Neural cell (in vitro differentiated cells): ENCODE measurements at regions not wholly inside any gene's neighbourhood (a gene's known extent, or its start where the extent isn't known, plus 50 kb on each side); places are given as distances from the start of the nearest gene placed in this dataset.

ENCODE experiments used
- H2AFZ ChIP-seq: fragments of 200-600, 300-800 bp; sonication (generic), shearing (Covaris generic); 2 replicates; pipeline ENCODE4 v1.6.0; 2014; ENCODE audit warnings: low read depth, mild to moderate bottlenecking, antibody characterized with exemption, low read length, moderate library complexity
- H3F3A ChIP-seq: fragments of 200-600 bp; shearing (Covaris generic); 2 replicates; pipeline ENCODE4 v1.6.1; 2016; ENCODE audit warnings: mild to moderate bottlenecking, moderate library complexity, mixed read lengths, antibody characterized with exemption, low read length; ENCODE audit not compliant: insufficient read depth, poor library complexity, severe bottlenecking
- H3K27ac ChIP-seq: fragments of 200-600, 300-800 bp; sonication (generic), shearing (Covaris generic); 2 replicates; pipeline ENCODE4 v1.5.1; 2014; ENCODE audit warnings: mild to moderate bottlenecking, low read length, moderate library complexity
- H3K27me3 ChIP-seq: fragments of 300-800, 200-600 bp; sonication (generic), shearing (Covaris generic); 2 replicates; pipeline ENCODE4 v1.6.0; 2014; ENCODE audit warnings: mild to moderate bottlenecking, low read depth, low read length, moderate library complexity; ENCODE audit not compliant: insufficient read depth
- H3K36me3 ChIP-seq: fragments of 300-800, 200-600 bp; sonication (generic), shearing (Covaris generic); 2 replicates; pipeline ENCODE4 v1.5.1; 2014; ENCODE audit warnings: mild to moderate bottlenecking, antibody characterized with exemption, low read length, moderate library complexity; ENCODE audit not compliant: insufficient read depth
- H3K4me2 ChIP-seq: fragments of 300-800, 200-600 bp; sonication (generic), shearing (Covaris generic); 2 replicates; pipeline ENCODE4 v1.6.0; 2014; ENCODE audit warnings: mild to moderate bottlenecking, low read length
- H3K4me3 ChIP-seq: fragments of 300-800, 200-600 bp; sonication (generic), shearing (Covaris generic); 2 replicates; pipeline ENCODE4 v1.5.1; 2014; ENCODE audit warnings: mild to moderate bottlenecking, low read length, moderate library complexity
- H3K79me2 ChIP-seq: fragments of 200-600 bp; shearing (Covaris generic); replicated peaks from 2 replicates; pipeline ENCODE4 v1.6.0; 2014; ENCODE audit warnings: mild to moderate bottlenecking, low read length, moderate library complexity; ENCODE audit not compliant: insufficient read depth
- H3K9ac ChIP-seq: fragments of 300-800, 200-600 bp; sonication (generic), shearing (Covaris generic); 2 replicates; pipeline ENCODE4 v1.6.1; 2016; ENCODE audit warnings: mild to moderate bottlenecking, low read length, mixed read lengths
- H3K9me2 ChIP-seq: fragments of 200-600 bp; shearing (Covaris generic); 2 replicates; pipeline ENCODE4 v1.6.1; 2016; ENCODE audit warnings: mild to moderate bottlenecking, low read length, mixed read lengths; ENCODE audit not compliant: insufficient read depth
- H3K9me3 ChIP-seq: fragments of 200-600, 300-800 bp; sonication (generic), shearing (Covaris generic); 2 replicates; pipeline ENCODE4 v1.6.1; 2016; ENCODE audit warnings: mild to moderate bottlenecking, mixed run types, low read length, moderate library complexity, mixed read lengths
- H4K20me1 ChIP-seq: fragments of 200-600 bp; shearing (Covaris generic); 2 replicates; pipeline ENCODE4 v1.6.1; 2016; ENCODE audit warnings: mild to moderate bottlenecking, mixed run types; ENCODE audit not compliant: insufficient read depth
- CTCF ChIP-seq: fragments of 450-650 bp; IDR thresholded peaks from 2 replicates; pipeline ENCODE4 v1.5.1; 2014; ENCODE audit warnings: antibody characterized with exemption, mild to moderate bottlenecking, moderate library complexity; ENCODE audit not compliant: poor library complexity, severe bottlenecking
- EP300 ChIP-seq: fragments of 450-650 bp; conservative IDR thresholded peaks from 2 replicates; pipeline ENCODE4 v1.6.1; 2014; ENCODE audit warnings: antibody characterized with exemption, mild to moderate bottlenecking, moderate library complexity; ENCODE audit not compliant: poor library complexity, severe bottlenecking
- EZH2 ChIP-seq: fragments of 200-600, 300-800 bp; shearing (Covaris generic), sonication (generic); IDR thresholded peaks from 2 replicates; pipeline ENCODE4 v1.6.1; 2014; ENCODE audit warnings: antibody characterized with exemption, low read length, borderline replicate concordance, mild to moderate bottlenecking; ENCODE audit not compliant: insufficient read depth, poor library complexity, severe bottlenecking
- MXI1 ChIP-seq: fragments of 450-650 bp; conservative IDR thresholded peaks from 2 replicates; pipeline ENCODE4 v1.6.1; 2014; ENCODE audit warnings: antibody characterized with exemption, mild to moderate bottlenecking; ENCODE audit not compliant: poor library complexity, severe bottlenecking
- POLR2AphosphoS5 ChIP-seq: IDR thresholded peaks from 2 replicates; pipeline ENCODE4 v1.6.1; 2012
- RAD21 ChIP-seq: fragments of 450-650 bp; conservative IDR thresholded peaks from 2 replicates; pipeline ENCODE4 v1.6.1; 2014; ENCODE audit warnings: antibody characterized with exemption, mild to moderate bottlenecking, moderate library complexity
- REST ChIP-seq: IDR thresholded peaks from 2 replicates; pipeline ENCODE4 v1.6.1; 2012; ENCODE audit warnings: borderline replicate concordance
- SMC3 ChIP-seq: fragments of 450-650 bp; conservative IDR thresholded peaks from 2 replicates; pipeline ENCODE4 v1.6.1; 2014; ENCODE audit warnings: antibody characterized with exemption, mild to moderate bottlenecking, moderate library complexity; ENCODE audit not compliant: poor library complexity
- TAF1 ChIP-seq: IDR thresholded peaks from 2 replicates; pipeline ENCODE4 v1.6.1; 2012; ENCODE audit warnings: low read depth

GRCh38 chr18:24741965-24742724, 281.7 kb downstream of the HRH4 start:
- Histone ChIP-seq H3K36me3 (no peaks in the 10 kb centered on the region), H3K27me3 (no peaks in the 10 kb centered on the region), H3K79me2 (no peaks in the 10 kb centered on the region), H3K9me3 (no peaks in the 10 kb centered on the region), H3K9me2 (no peaks in the 10 kb centered on the region), H3K9ac (no peak overlapping the region), H3K4me3 (no peak overlapping the region), H3K4me2 (no peak overlapping the region), H4K20me1 (peaks cover 2% of the 10 kb centered on the region), H2AFZ (no peak overlapping the region), H3K27ac (no peak overlapping the region), H3F3A (no peaks in the 10 kb centered on the region)
- TF ChIP-seq SMC3 (no peak), RAD21 (no peak), EP300 (no peak), TAF1 (no peak), REST (no peak), EZH2 (no peak), MXI1 (no peak), POLR2AphosphoS5 (no peak), CTCF (no peak)

GRCh38 chr18:24754583-24755253, 294.3 kb downstream of the HRH4 start:
- TF ChIP-seq MXI1 = no peak
- TF ChIP-seq TAF1 = no peak
- no peak for TF ChIP-seq EZH2
- TF ChIP-seq RAD21 = no peak
- no peak for TF ChIP-seq POLR2AphosphoS5
- TF ChIP-seq REST = no peak
- no peak overlapping the region for H3K4me2 ChIP-seq
- H3F3A ChIP-seq = no peaks in the 10 kb centered on the region
- no peak overlapping the region for H2AFZ ChIP-seq
- no peaks in the 10 kb centered on the region for H3K36me3 ChIP-seq
- H3K9me3 ChIP-seq = no peaks in the 10 kb centered on the region
- H3K9ac ChIP-seq = no peak overlapping the region
- H3K27ac ChIP-seq = peak overlapping the region; percentile 36
- no peaks in the 10 kb centered on the region for H3K79me2 ChIP-seq
- no peaks in the 10 kb centered on the region for H3K27me3 ChIP-seq
- H3K9me2 ChIP-seq = no peaks in the 10 kb centered on the region
- no peak overlapping the region for H3K4me3 ChIP-seq
- no peaks in the 10 kb centered on the region for H4K20me1 ChIP-seq
